ENCODE measurements at regions not wholly inside any gene's neighbourhood (a gene's known extent, or its start where the extent isn't known, plus 50 kb on each side); places are given as distances from the start of the nearest gene placed in this dataset.

DNA sequence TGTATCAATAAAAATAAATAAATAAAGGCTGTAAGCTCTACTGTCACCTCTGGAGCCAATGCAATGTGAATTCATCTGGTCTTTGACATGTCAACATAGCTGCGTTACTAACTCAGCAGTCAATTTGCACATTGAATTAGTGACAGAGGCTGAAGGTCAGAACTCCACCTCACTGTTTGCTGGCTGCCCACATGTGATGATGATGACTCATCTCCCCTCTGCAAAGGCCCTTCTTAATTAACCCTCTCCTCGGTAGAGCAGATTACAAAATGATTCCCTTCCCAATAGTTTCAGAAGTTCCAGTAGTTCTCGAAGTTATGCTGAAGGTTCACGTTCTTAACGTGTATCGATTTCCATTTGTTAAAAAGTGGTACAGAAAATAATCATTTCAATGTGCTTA lies 1626.0 kb upstream of the TENM3 start (continued):
- TF ChIP-seq YBX1 (IDR thresholded peaks at IDR 0.05), result no peak

DNA sequence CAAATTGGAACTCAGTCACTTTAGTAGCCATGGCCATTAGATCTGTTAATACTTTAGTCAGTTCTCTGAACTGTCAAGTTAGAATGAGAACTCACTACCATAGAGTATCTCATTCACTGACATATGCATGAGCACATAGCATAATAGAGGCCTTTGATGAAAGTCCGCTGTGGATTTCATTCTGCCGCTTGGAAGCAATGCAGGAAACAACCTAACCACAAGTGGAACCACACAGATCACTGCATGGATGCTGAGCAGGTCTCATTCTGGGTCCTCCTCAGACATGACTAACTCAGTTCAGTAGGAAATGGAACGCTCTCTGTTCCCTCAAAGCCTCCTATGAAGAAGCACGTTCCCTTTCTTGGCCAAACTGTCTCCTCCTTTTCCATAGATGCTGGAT lies 1624.8 kb upstream of the TENM3 start:
- intact Hi-C loops (cut with micrococcal nuclease; ENCODE audit: unreplicated experiment) (no loop called here), in situ Hi-C loops (cut with MboI) (no loop called here)
- no peak for FAIRE-seq
- Histone ChIP-seq H3K4me1 (ENCODE audit: control insufficient read depth, insufficient read depth, low read length) (no peaks in the 10 kb centered on the region), H3K9me3 (replicated peaks; ENCODE audit: control insufficient read depth, insufficient read depth, low read length) (no peaks in the 10 kb centered on the region), H3K27ac (ENCODE audit: control insufficient read depth, insufficient read depth) (no peak overlapping the region), H2AFZ (ENCODE audit: control insufficient read depth, low read depth, low read length) (no peak overlapping the region), H3K9ac (ENCODE audit: control insufficient read depth, insufficient read depth, low read length) (no peak overlapping the region), H3K36me3 (ENCODE audit: control insufficient read depth in 2 of 2, insufficient read depth in 2 of 2, low read length in 1 of 2) (no peaks in the 10 kb centered on the region), H3K79me2 (ENCODE audit: control insufficient read depth, insufficient read depth, low read length) (no peaks in the 10 kb centered on the region), H4K20me1 (ENCODE audit: control insufficient read depth, insufficient read depth) (no peaks in the 10 kb centered on the region), H3K4me2 (ENCODE audit: control insufficient read depth, insufficient read depth) (no peak overlapping the region), H3K4me3 (no peak overlapping the region), H3K27me3 (replicated peaks in 1 of 2; ENCODE audit: control insufficient read depth in 2 of 2, insufficient read depth in 2 of 2, low read length in 1 of 2) (no peaks in the 10 kb centered on the region)
- ChIA-PET SMC1A (ENCODE audit: uncharacterized antibody, unreplicated experiment) (interaction anchor here (0.6 kb wide), 1 partner anchor 1943 kb away, joined by 3 read pairs; no protein-coding TSS in a partner anchor), RAD21 (ENCODE audit: unreplicated experiment) (no interaction called here), CTCF (no interaction called here), POLR2A (no interaction called here)
- no TSS peak for BruUV-seq (replicated peaks)
- DNase-seq (ENCODE audit: low read depth, low spot score), result no peak
- no peak for ATAC-seq
- 0% methylated on average over 4 of the region's 4 CpGs for whole genome bisulfite sequencing (ENCODE audit: insufficient coverage, insufficient replicate concordance, low lambda C conversion rate, missing lambda C conversion rate)
- TF ChIP-seq BCL11A (IDR thresholded peaks at IDR 0.05; ENCODE audit: low read depth, low read length), result no peak
- TF ChIP-seq ZNF622 (IDR thresholded peaks at IDR 0.05), result no peak
- TF ChIP-seq POLR2AphosphoS2 (IDR thresholded peaks at IDR 0.05; ENCODE audit: low read depth, low read length), result no peak
- no peak for TF ChIP-seq NR2C2 (IDR thresholded peaks at IDR 0.05; ENCODE audit: borderline replicate concordance, control insufficient read depth, insufficient read length, low read depth)
- TF ChIP-seq KAT2A (conservative IDR thresholded peaks at IDR 0.05; ENCODE audit: control insufficient read depth, low read depth, low read length), result no peak
- no peak for TF ChIP-seq SIN3A (IDR thresholded peaks at IDR 0.05; ENCODE audit: low read depth, low read length)

DNA sequence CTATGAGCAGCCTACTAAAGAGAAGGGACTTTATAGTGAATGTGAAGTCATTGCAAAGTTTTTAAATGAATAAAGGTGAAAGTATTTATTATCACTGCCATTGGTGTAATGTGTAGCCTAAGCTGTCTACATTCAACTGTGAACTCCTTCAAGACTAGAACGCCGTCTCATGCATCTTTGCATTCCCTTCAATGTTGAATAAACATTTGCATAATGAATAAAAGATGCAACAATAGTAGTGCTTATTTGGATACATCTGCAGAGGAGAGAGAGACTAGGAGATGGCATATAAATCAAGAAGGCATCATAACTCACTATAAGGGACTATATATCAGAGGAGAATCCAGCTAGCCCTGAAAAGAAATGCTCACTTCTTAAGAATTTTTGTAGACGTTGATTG lies 1623.8 kb upstream of the TENM3 start:
- ChIA-PET POLR2A (no interaction called here), SMC1A (ENCODE audit: uncharacterized antibody, unreplicated experiment) (no interaction called here), CTCF (interaction anchor here (1.2 kb wide), 1 partner anchor 18 kb away, joined by 5 read pairs; no protein-coding TSS in a partner anchor), RAD21 (ENCODE audit: unreplicated experiment) (no interaction called here)
- no peak overlapping the region for H3K9ac ChIP-seq (ENCODE audit: control insufficient read depth, insufficient read depth, low read length)
- no peaks in the 10 kb centered on the region for H3K36me3 ChIP-seq (ENCODE audit: control insufficient read depth in 2 of 2, insufficient read depth in 2 of 2, low read length in 1 of 2)
- intact Hi-C loops (cut with micrococcal nuclease; ENCODE audit: unreplicated experiment) (no loop called here), in situ Hi-C loops (cut with MboI) (no loop called here)
- H4K20me1 ChIP-seq (ENCODE audit: control insufficient read depth, insufficient read depth), result no peaks in the 10 kb centered on the region
- no peaks in the 10 kb centered on the region for H3K27me3 ChIP-seq (replicated peaks in 1 of 2; ENCODE audit: control insufficient read depth in 2 of 2, insufficient read depth in 2 of 2, low read length in 1 of 2)
- H3K9me3 ChIP-seq (replicated peaks; ENCODE audit: control insufficient read depth, insufficient read depth, low read length), result no peaks in the 10 kb centered on the region
- DNase-seq (ENCODE audit: low read depth, low spot score) (no peak), ATAC-seq (no peak), FAIRE-seq (no peak)
- H3K79me2 ChIP-seq (ENCODE audit: control insufficient read depth, insufficient read depth, low read length), result no peaks in the 10 kb centered on the region
- H3K4me1 ChIP-seq (ENCODE audit: control insufficient read depth, insufficient read depth, low read length), result no peaks in the 10 kb centered on the region
- no peak overlapping the region for H2AFZ ChIP-seq (ENCODE audit: control insufficient read depth, low read depth, low read length)
- WGBS (ENCODE audit: insufficient coverage, insufficient replicate concordance, low lambda C conversion rate, missing lambda C conversion rate), result 71% methylated on average over 3 of the region's 3 CpGs
- H3K4me3 ChIP-seq, result no peak overlapping the region
- TF ChIP-seq, protein P1, sequence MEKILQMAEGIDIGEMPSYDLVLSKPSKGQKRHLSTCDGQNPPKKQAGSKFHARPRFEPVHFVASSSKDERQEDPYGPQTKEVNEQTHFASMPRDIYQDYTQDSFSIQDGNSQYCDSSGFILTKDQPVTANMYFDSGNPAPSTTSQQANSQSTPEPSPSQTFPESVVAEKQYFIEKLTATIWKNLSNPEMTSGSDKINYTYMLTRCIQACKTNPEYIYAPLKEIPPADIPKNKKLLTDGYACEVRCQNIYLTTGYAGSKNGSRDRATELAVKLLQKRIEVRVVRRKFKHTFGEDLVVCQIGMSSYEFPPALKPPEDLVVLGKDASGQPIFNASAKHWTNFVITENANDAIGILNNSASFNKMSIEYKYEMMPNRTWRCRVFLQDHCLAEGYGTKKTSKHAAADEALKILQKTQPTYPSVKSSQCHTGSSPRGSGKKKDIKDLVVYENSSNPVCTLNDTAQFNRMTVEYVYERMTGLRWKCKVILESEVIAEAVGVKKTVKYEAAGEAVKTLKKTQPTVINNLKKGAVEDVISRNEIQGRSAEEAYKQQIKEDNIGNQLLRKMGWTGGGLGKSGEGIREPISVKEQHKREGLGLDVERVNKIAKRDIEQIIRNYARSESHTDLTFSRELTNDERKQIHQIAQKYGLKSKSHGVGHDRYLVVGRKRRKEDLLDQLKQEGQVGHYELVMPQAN (conservative IDR thresholded peaks at IDR 0.05), result no peak
- TF ChIP-seq ZNF622 (IDR thresholded peaks at IDR 0.05), result no peak
- no peak for TF ChIP-seq KDM1A (IDR thresholded peaks at IDR 0.05; ENCODE audit: borderline replicate concordance)
- no peak overlapping the region for H3K4me2 ChIP-seq (ENCODE audit: control insufficient read depth, insufficient read depth)
- BruUV-seq (replicated peaks), result no TSS peak
- no peak overlapping the region for H3K27ac ChIP-seq (ENCODE audit: control insufficient read depth, insufficient read depth)

All from GM12878 (cell line).